GM12891 (cell line): ENCODE measurements at regions not wholly inside any gene's neighbourhood (a gene's known extent, or its start where the extent isn't known, plus 50 kb on each side); places are given as distances from the start of the nearest gene placed in this dataset.

Experiments
- PAX5 ChIP-seq: IDR thresholded peaks from 2 replicates; pipeline ENCODE4 v1.6.1; 2011; ENCODE audit warnings: low read length, moderate library complexity, mild to moderate bottlenecking; ENCODE audit not compliant: insufficient read depth, severe bottlenecking
- POLR2A ChIP-seq: IDR thresholded peaks from 2 replicates; pipeline ENCODE4 v1.6.1; 2011; ENCODE audit warnings: low read depth, low read length, control low read depth
- POLR2AphosphoS5 ChIP-seq: IDR thresholded peaks from 2 replicates; pipeline ENCODE4 v1.6.1; 2011; ENCODE audit warnings: low read depth, low read length, control low read depth
- POU2F2 ChIP-seq: IDR thresholded peaks from 2 replicates; pipeline ENCODE4 v1.6.1; 2011; ENCODE audit warnings: low read depth, mild to moderate bottlenecking, control low read depth, low read length, moderate library complexity
- SPI1 ChIP-seq: IDR thresholded peaks from 2 replicates; pipeline ENCODE4 v1.6.1; 2011; ENCODE audit warnings: low read depth, low read length, control low read depth
- TAF1 ChIP-seq: IDR thresholded peaks from 2 replicates; pipeline ENCODE4 v1.6.1; 2011; ENCODE audit warnings: low read depth, low read length, control low read depth

DNA sequence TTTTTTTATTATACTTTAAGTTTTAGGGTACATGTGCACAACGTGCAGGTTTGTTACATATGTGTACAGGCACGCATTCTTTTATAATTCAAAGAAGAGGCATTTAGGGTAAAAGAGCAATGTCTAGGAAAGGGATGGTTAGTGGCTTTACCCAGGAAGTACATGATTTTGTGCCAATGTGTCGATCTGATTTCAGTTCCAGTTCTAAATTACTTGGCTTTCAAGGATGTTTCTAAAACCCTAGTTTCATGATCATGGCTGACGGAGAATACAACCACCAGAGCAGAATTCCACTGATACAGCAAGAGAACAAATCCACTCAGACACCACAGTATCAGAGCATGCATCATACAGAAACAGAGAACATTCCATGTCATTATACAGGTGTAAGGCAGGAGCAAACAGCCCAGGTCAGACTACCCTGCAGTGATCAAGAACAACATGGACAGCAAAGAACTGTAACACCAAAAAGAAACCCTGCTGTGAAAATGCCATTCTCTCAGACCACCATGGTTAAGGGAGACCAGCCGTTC, 116.7 kb upstream of the STK17B start:
- TF ChIP-seq POLR2A (no peak), POLR2AphosphoS5 (no peak), SPI1 (no peak), PAX5 (no peak), TAF1 (no peak), POU2F2 (no peak)
